ENCODE measurements at regions not wholly inside any gene's neighbourhood (a gene's known extent, or its start where the extent isn't known, plus 50 kb on each side); places are given as distances from the start of the nearest gene placed in this dataset.

DNA sequence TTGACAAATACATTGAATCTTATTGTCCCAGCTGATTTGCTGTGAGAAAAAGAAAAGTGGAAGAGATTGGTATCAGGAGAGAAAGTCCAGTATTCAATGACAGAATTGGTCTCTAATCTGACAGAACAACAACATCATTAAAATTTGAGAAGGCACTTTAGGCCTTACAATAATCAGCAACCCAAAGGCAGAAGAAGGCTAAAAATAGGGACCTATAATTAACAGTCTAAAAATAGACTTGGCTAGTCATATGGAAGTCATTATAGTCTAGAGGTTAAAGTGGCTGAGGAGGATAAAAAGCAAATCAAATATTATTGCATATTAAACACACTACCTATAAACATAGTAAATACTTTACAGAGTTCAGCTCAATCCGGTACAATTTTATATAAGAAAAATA is 393.6 kb upstream of the JAG1 start:
- no peak for DNase-seq (ENCODE audit: low read depth in 4 of 4, low spot score in 3 of 4)

DNA sequence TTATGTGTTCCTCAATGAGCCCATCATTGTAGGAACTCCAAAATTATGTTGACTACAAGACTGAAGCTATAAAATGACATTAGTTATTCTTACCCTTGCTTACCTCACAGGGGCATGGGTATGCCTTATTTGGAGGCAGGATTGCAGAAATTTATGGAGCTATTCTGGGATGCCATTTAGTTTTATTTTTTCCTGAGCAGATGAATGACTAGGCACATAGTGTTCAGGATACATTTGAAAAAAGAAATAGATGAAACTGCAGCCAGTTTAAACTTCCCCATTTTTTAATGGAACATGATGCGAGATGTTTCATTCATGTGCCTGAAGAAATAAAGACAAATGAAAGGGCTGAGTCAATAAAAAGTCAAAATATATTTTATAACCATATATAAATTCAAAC is 399.2 kb upstream of the JAG1 start:
- no peak for DNase-seq (ENCODE audit: low read depth in 4 of 4, low spot score in 3 of 4)

DNA sequence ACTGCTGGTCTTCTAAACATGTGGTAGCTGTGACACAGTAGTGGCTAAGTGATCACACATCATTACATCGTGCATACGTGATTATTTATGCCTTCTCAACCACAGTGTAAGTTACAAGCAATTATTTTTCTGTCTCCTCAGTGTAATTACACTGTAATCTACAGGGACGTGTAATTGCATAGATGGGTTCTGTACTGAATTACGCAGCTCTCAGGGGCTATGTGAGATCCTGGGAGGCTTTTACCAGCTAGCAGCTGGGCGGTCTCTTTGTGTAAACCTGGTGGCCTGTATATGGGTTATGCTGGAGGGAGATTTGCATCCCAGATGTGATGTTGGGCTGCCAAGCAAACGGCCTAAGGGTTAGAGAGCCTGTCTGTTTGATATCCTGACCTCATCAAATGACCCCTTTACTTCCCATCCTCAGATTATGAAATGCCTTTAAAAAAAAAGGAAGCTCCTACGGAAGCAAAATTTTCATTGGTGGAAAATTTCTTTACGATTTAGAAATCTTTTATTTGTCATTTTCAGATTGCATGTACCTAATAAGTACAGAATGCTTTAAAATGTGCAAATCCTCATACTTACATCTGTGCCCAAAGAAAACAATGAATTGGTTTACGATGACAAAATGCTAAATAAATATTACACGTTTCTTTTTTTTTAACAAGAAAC is 402.8 kb upstream of the JAG1 start:
- DNase-seq (ENCODE audit: low read depth in 4 of 4, low spot score in 3 of 4), result no peak

DNA sequence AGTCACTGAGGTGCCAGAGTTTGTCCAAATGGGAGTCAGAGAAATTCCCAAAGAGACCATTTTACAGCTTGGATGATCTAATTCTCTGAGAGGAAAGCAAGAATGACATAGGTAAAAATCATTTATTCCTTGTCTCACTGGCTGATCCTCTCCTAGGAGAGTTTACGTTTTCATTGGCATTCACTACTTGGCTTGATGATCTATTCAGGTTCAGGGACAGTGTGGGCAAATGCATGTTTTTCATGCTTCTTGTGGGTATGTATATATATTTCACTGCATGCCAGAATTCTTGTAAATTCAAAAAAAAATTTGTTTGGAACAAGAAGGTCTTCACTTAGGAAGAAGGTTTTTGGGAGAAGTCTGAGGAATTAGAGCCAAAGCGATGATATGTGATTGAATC is 403.4 kb upstream of the JAG1 start:
- no peak for DNase-seq (ENCODE audit: low read depth in 4 of 4, low spot score in 3 of 4)

DNA sequence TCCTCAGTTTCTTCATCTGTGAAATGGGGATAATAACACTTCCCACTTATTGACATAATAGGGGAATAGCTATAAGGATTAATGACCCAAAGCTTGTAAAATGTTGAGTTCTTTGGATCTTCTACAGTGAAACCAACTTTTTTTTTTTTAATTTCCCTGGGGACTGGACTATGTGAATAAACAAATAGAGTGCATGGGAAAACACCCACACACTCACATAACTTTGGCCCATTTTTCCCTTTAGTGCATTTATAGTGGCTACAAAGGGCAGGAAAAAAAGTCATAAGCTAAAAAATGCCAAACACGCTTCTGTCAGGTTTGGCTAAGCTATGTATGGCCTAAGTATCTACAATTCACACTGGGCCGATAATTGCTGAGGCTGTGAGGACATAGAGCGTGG is 406.2 kb upstream of the JAG1 start:
- DNase-seq (ENCODE audit: low read depth in 4 of 4, low spot score in 3 of 4), result no peak

DNA sequence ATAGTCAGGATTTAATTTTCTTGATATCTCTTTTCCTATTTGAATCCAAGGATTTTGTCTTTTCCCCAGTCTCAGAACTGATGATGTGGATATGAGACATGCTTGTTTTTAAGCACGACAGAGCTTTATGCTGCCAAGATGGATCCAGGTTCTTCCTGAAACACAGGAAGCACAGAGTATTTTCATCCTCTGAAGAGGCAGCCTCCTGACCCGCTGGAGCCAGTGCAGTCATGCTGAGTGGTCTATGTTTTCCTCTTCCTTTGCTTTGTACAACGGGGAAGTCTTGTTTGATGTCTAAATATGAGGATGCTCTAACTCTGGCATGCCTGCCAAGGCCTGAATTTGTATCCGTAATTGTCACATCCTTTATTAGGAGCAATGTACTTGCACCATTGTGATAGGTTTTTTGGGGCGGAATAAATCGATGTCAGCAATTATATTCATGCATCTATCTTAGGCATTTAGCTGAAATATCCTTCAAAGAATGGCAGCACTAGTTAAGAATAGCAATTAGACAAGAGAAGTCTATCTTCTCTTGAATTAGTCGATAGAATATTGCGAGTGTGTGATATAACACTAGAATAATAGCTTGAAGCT is 407.1 kb upstream of the JAG1 start:
- no peak for DNase-seq (ENCODE audit: low read depth in 4 of 4, low spot score in 3 of 4)

DNA sequence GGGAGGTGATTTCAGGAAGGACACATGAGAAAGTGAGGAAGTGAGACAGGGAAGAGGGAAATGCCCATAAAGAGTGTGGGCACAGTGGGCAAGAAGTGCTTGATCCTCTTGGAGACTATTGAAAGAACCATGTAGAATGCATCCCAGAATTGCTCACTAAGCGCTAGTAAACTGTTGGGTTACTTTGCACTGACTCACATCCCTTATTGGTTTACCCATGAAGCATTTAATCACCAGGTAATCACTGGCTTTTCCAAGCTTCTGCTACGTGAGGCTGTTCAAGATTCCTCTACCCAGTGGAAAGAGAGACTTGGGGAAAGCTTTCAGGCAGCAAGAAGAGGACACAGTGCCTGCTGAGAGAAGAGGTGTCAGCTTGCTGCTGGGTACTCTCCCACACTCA is 410.0 kb upstream of the JAG1 start:
- DNase-seq (ENCODE audit: low read depth in 4 of 4, low spot score in 3 of 4), result no peak

DNA sequence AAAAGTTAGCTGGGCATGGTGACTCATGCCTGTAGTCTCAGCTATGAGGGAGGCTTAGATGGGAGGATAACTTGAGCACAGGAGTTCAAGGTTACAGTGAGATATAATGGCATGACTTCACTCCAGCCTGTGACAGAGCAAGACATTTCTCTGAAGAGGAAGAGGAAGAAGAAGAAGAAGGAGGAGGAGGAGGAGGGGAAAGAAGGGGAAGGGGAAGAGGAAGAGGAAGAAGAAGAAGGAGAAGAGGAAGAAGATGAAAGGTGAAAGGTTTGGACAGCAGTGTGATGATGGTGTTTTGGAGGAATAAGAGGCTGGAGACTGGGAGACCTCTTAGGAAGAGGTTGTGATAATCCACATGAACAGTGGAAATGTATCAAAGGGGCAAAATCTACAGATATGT is 410.7 kb upstream of the JAG1 start:
- no peak for DNase-seq (ENCODE audit: low read depth in 4 of 4, low spot score in 3 of 4)

DNA sequence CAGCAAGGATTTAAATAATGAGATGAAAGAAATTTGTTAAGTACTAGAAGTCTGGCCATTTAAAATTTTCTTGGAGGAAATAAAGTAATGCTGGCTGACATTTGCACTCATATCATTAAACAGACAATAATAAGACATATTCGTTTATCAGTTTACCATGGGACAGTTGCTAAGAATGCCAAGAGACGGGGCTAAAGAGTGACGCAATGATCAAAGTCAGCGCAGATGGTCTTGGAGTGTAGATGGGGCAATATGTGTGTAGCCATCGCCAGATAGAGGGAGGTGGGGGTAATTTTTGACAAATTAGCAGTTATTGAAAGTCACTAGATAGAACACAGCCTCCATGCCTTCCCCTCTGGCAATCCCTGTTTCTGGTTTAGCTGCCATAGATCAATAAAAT is 413.2 kb upstream of the JAG1 start:
- no peak for DNase-seq (ENCODE audit: low read depth in 4 of 4, low spot score in 3 of 4)

DNA sequence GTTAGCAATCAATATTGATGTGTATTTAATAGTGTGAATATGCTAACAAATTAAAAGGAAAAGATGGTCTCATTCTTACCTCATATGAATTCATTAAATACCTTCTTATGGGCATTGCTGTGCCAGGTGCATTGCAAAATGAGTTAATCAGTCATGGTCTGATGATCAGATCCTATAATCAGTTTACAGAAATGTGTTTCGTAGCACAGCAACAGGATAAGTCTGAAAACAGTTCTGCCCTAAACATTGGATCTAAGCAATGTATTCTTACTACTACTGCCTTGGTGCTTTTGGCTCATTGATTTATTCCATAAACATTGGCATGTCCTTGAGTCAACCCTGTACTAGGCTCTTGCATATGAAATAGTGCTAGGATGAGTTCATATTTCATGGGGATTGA is 417.0 kb upstream of the JAG1 start:
- no peak for DNase-seq (ENCODE audit: low read depth in 4 of 4, low spot score in 3 of 4)

DNA sequence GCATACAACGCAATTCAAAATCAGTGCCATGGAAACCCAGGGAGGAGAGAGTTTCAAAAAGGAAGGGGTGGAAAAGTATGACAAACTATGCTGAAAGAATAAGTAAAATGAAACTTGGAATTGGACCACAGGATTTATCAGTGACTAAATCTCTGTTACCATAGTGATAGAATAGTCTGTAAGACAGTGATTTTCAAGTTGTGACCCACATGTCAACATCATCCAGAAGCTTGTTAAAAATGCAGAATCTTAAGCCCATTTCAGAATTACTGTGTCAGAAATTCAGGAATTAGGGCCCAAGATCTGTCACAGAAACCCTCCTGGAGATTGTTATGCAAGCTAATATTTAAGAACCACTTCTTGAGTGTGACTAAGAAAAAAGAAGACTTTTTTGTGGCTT is 417.7 kb upstream of the JAG1 start:
- no peak for DNase-seq (ENCODE audit: low read depth in 4 of 4, low spot score in 3 of 4)

DNA sequence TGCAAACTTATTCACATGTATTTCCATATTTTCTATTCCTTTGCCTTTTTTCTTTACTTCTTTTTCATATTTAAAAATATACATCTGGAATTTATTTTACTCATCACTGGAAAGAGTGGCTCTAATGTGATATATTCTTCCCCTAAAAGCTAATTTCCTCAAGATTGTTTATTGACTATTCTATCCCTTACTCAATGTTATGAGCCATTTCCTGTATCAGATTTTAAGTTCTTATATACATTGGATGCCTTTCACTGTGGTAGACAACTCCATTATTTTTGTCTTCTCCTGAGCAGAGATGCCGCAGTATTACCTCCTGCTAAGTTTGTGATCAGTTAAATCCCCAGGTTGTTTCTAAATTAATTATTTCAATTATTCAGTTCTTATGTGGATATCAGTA is 418.4 kb upstream of the JAG1 start:
- DNase-seq (ENCODE audit: low read depth in 4 of 4, low spot score in 3 of 4), result no peak

DNA sequence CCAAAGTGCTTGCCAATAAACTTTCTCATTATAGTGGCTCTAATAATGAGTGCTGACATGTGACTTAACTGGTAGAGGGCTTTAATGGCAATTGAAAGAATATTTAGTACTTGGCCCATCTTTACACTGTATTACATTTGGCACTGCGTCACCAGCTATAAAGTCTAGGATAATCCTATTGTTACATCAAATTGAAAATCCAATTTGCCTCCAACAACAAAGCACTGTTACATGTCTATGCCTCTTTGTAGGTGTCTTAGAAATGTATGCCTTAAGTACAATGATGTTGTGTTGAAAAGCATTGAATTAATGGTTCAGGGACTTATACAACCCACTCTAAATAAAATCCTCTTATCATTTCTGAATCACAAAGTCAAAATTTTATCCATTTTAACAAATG is 420.4 kb upstream of the JAG1 start:
- DNase-seq (ENCODE audit: low read depth in 4 of 4, low spot score in 3 of 4), result no peak

DNA sequence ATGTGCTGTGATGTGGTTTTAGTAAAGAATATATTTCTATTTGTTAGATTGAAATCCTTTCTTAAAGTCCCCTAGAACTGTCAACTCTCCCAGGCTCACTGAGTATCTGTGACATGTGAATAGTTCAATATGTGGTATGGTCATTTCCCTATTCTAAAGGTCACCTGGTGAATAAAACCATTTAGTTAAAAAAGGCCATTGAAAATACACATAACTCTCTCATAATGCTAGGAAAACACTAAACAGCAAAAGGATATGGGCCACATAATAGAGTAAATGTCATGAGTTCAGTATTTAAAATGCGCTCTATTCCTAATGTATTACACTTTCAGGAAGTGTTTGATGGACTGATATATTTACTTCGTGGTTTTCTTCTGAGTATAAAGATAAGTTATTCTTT is 420.9 kb upstream of the JAG1 start:
- DNase-seq (ENCODE audit: low read depth in 4 of 4, low spot score in 3 of 4), result no peak

DNA sequence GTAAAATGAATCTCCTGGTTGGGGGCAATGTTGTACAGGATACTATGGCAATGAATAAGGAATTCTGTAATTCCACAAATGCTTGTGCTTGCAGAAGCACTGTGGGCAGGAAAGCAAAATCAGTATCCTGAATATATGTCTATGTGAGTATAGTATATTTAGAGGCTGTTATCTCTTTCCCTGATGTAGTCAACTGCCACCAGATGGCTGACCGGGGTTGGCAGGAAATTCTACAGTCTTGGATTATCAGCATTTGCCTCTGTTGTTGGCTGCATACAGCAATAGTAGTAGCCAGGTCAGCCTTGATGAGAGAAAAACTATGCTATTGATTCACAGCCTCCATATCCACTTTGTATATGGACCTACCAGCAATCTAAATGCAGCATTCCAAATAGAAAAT is 425.1 kb upstream of the JAG1 start:
- no peak for DNase-seq (ENCODE audit: low read depth in 4 of 4, low spot score in 3 of 4)

DNA sequence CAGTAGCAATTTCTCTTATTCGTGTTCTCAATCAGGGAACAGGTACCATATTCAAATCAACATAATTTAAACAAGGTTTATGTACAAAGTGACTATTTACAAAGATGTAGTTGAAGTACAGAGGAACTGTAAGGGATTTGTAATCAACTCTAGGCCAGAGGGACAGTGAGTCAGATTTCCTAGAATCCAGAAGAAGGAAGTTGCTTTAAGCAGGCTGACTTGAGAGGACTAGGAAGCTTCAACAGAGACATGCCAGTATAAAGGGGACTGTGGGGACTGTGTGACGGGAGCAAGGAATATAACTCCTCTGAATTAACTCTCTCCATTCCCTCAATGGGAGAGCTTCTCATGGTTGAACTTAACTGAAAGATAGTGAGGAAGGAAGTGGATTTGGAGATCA is 427.4 kb upstream of the JAG1 start:
- no peak for DNase-seq (ENCODE audit: low read depth in 4 of 4, low spot score in 3 of 4)

DNA sequence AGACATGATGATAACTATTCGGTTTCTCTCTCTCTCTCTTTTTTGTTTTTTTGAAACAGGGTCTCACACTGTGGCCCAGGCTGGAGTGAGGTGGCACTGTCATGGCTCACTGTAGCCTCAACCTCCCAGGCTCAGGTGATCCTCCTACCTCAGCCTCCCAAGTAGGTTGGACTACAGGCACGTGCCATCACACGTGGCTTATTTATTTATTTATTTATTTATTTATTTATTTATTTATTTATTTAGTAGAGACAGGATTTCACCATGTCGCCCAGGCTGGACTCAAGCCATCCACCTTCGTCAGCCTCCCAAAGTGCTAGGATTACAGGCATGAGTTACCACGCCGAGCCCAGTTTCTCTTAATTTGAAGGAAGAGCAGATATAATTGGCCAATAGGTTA is 427.9 kb upstream of the JAG1 start:
- DNase-seq (ENCODE audit: low read depth in 4 of 4, low spot score in 3 of 4), result no peak

DNA sequence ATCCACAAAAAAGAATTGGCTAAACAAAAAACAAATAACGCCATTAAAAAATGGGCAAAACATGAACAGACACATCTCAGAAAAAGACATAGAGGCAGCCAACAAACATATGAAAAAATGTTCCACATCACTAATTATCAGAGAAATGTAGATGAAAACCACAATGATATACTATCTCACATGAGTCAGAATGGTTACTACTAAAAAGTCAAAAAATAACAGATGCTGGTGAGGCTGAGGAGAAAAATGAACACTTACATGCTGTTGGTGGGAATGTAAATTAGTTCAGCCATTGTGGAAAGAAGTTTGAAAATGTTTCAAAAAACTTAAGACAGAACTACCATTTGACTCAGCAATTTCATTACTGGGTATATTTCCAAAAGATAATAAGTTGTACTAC is 430.1 kb upstream of the JAG1 start:
- DNase-seq (ENCODE audit: low read depth in 4 of 4, low spot score in 3 of 4), result no peak

DNA sequence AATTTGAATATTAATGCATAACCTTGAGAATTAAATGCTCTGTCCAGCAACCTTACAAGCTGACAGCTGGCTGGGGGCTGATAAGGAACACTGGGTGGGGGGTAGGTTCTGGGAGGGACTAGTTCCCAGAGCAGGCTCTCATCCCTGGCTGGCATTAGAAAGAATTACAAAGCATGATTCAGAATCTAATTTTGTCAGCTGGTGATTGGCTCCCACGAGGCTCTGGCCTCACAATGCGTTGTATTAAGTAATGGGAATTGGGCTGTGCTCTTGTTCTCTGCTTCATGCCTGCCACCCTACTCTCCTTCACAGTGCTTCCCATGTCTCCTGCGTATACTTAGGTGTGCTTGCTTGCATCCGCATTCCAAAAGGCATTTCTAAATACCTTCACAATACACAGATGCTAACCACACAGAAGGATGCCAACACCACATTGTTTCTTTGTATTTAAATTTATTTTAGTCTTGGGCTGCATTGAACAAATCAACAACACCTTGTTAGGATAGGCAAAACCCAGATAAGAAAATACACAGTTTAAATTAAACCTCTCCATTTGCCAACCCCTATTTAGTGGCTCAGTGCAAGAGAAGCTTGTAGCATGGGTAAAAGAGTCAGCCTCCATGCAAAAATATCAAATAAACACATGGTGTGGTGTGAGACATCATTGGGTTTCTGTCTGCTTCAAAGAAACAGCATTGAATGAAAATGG is 434.5 kb upstream of the JAG1 start:
- DNase-seq (ENCODE audit: low read depth in 4 of 4, low spot score in 3 of 4), result no peak

DNA sequence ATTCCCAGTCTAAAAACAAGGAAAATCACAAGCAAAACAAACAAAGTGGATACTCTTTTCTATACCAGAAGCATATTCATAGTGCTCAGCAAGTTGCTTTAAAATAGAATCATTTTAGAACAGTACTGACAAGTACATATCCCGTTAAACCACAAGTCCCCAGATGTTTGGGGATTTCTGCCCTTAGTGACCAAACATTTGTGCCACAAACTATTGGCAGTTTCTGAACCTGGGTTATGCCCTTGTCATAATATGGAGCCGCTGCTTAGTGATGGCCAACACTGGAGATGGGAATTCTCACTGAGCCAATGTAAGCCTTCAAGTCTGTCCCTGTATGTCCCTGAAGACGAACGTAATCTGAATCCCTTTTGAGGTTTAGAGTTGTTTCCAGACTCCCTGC is 436.7 kb upstream of the JAG1 start:
- DNase-seq (ENCODE audit: low read depth in 4 of 4, low spot score in 3 of 4), result no peak

DNA sequence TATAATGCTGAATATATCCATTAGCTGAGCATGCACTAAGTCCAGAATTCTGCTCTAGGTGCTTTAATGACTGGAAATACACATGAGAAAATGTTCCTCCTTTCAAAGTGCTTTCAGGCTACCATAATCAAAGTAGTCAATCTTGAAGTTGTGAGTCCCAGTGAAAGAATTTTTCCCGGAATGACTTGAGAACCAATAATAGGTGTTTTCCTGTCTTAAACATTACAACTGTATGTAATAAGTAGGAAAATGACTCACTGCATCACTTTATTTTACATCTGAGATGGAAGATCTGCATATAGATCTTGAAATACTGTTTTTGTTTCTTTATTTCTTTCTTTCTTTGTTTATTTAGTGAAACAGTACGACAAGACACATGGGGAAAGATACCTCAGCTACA is 437.4 kb upstream of the JAG1 start:
- no peak for DNase-seq (ENCODE audit: low read depth in 4 of 4, low spot score in 3 of 4)

DNA sequence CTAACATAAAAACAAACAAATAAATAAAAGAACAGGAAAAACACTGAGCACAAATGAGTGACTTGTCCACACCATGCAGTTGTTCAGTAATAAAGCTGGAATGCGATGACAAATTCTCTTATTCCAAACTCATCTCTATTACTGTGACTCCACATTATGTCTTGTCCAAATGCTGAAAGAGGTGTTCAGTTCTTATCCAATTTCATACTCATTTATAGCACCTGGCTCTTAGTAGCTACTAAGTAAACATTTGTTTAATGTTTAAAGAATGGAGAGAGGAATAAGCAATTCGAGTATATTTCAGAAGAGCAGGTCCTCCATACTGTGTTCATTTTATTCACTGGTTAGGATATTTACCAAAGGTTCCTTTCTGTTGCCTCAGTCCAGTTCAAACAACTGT is 439.0 kb upstream of the JAG1 start:
- DNase-seq (ENCODE audit: low read depth in 4 of 4, low spot score in 3 of 4), result no peak

DNA sequence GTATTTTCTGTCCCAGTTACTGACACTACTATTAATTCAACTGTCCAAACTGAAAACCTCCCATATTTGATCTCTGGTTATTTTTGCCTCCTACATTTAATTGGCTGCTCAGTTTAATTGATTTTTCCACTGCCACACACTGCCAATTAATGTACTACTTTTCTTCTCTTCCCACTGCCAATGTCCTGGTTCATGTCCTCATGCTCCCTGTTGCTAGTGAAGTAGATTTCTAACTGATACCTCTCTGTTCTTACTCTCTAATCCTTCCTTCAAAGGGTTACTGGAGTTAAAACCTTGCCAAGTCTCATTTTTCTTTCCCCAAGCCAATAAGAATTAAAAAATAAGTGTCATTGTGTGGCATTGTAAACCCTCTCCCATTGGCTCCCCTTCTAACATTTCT is 440.6 kb upstream of the JAG1 start:
- no peak for DNase-seq (ENCODE audit: low read depth in 4 of 4, low spot score in 3 of 4)

Measured in left renal pelvis (tissue), 4 donors.